ENCODE measurements at regions not wholly inside any gene's neighbourhood (a gene's known extent, or its start where the extent isn't known, plus 50 kb on each side); places are given as distances from the start of the nearest gene placed in this dataset.

DNA sequence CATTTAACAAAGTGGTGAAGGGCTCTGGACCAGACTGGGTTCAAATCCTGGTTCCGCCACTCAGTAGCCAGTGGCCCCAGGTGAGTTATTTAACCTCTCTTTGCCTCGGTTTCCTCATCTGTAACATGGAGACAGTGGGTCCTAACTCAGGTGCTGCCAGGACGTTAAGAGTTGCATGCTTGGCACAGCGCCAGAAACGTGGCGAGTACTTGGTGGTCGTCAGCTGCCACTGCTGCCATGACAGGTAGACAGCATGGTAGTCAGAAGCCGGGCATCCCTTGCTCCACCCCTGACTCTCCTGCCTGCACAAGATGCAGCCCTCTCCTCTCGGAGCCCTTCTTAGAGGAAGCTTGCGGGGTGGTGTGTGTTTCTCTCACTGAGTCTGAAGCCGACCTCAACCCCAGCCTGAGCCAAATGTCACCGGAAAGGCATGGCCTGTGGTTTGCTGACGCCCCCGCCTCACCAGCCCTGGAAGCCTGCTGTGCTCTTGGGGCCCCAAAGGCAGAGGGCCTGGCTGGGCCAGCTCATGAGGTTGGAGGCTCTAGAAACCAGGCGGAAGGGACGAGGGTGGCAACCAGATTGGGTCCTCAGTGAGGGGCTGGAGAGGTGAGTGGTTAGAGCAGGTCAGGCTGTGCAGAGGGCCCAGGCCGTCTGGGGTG, 160.8 kb upstream of the TLE3 start:
- Histone ChIP-seq H3K27me3 (ENCODE audit: insufficient read depth, low read length) (no peaks in the 10 kb centered on the region), H3K9ac (ENCODE audit: low read depth, low read length) (no peak overlapping the region), H3K9me3 (ENCODE audit: insufficient read depth, low read depth, low read length) (no peaks in the 10 kb centered on the region), H3K4me3 (ENCODE audit: low read length) (no peak overlapping the region), H3K36me3 (ENCODE audit: insufficient read depth, low read length) (no peaks in the 10 kb centered on the region), H3K27ac (ENCODE audit: low read depth, low read length) (no peak overlapping the region), H3K4me1 (ENCODE audit: insufficient read depth, low read length) (peaks cover 1% of the 10 kb centered on the region; the same call in 1 of the 2 replicates)
- 91% methylated on average over 17 of the region's 17 CpGs for WGBS

- WGBS = 90% methylated on average over 8 of the region's 8 CpGs
- Histone ChIP-seq H3K27me3 (ENCODE audit: insufficient read depth, low read length) (no peaks in the 10 kb centered on the region), H3K4me3 (ENCODE audit: low read length) (no peak overlapping the region), H3K36me3 (ENCODE audit: insufficient read depth, low read length) (no peaks in the 10 kb centered on the region), H3K27ac (ENCODE audit: low read depth, low read length) (no peak overlapping the region), H3K4me1 (ENCODE audit: insufficient read depth, low read length) (no peaks in the 10 kb centered on the region), H3K9me3 (ENCODE audit: insufficient read depth, low read depth, low read length) (no peaks in the 10 kb centered on the region), H3K9ac (ENCODE audit: low read depth, low read length) (no peak overlapping the region)
Measured at GRCh38 chr15:70257573-70258248, 160.0 kb upstream of the TLE3 start.

- Histone ChIP-seq H3K27ac (ENCODE audit: low read depth, low read length) (no peak overlapping the region), H3K4me3 (ENCODE audit: low read length) (no peak overlapping the region), H3K27me3 (ENCODE audit: insufficient read depth, low read length) (no peaks in the 10 kb centered on the region), H3K36me3 (ENCODE audit: insufficient read depth, low read length) (no peaks in the 10 kb centered on the region), H3K4me1 (ENCODE audit: insufficient read depth, low read length) (no peaks in the 10 kb centered on the region), H3K9ac (ENCODE audit: low read depth, low read length) (no peak overlapping the region), H3K9me3 (ENCODE audit: insufficient read depth, low read depth, low read length) (no peaks in the 10 kb centered on the region)
- 93% methylated on average over 4 of the region's 4 CpGs for WGBS
Measured at GRCh38 chr15:70257047-70257446, 159.3 kb upstream of the TLE3 start.

DNA sequence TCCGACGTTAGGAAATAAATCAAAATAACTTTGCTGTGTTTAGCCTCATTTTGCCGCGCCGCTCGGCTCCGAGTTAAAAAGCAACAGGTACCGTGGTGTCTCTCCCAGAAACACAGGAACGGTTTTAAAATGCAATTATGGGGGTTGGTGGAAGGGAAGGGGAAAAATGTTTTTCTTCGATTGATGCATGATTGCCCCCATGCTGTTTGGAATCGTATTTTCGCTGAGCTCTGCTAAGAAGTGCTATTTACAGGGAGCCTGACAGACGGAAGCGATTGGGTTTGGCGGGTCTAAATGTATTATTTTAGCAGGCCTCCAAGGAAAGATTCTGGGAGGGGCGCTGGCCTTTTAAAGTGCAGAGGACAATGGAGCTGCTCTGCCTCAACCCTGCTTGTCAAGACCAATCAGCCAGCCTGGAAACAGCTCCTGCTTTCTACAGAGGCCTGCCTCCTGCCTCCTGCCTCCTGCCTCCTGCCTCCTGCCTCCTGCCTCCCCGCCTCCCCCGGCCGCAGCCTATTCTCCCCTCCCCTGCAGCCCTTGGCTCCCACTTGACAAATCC, 156.7 kb upstream of the TLE3 start:
- Histone ChIP-seq H3K4me1 (ENCODE audit: insufficient read depth, low read length) (peaks cover 2% of the 10 kb centered on the region; the same call in 1 of the 2 replicates), H3K27me3 (ENCODE audit: insufficient read depth, low read length) (no peaks in the 10 kb centered on the region), H3K9ac (ENCODE audit: low read depth, low read length) (no peak overlapping the region), H3K4me3 (ENCODE audit: low read length) (no peak overlapping the region), H3K36me3 (ENCODE audit: insufficient read depth, low read length) (no peaks in the 10 kb centered on the region), H3K27ac (ENCODE audit: low read depth, low read length) (no peak overlapping the region), H3K9me3 (ENCODE audit: insufficient read depth, low read depth, low read length) (no peaks in the 10 kb centered on the region)
- 86% methylated on average over 19 of the region's 19 CpGs for WGBS

GRCh38 chr15:70253461-70254156, 155.9 kb upstream of the TLE3 start:
- Histone ChIP-seq H3K27ac (ENCODE audit: low read depth, low read length) (no peak overlapping the region), H3K4me3 (ENCODE audit: low read length) (no peak overlapping the region), H3K9me3 (ENCODE audit: insufficient read depth, low read depth, low read length) (no peaks in the 10 kb centered on the region), H3K36me3 (ENCODE audit: insufficient read depth, low read length) (no peaks in the 10 kb centered on the region), H3K9ac (ENCODE audit: low read depth, low read length) (no peak overlapping the region), H3K27me3 (ENCODE audit: insufficient read depth, low read length) (no peaks in the 10 kb centered on the region), H3K4me1 (ENCODE audit: insufficient read depth, low read length) (peaks cover 5% of the 10 kb centered on the region)
- WGBS = 94% methylated on average over 11 of the region's 11 CpGs

DNA sequence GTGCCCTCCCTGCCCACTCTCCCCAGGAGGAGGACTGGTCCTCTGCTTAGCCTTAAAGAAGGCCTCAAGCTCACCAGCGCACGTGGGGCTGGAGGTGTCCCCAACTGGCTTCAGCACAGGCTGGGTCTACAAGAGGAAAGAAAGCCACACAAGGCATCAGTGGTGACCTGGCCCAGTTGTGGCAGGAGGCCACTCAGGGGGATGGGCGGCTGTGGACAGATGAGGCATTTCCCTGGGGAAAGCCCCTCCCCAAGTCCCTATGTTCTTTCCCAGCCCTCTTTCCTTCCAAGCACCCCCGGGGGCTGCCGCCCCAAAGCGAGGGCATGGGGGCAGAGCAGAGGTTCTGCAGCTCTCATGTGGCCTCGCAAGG, 155.2 kb upstream of the TLE3 start:
- H3K4me1 ChIP-seq (ENCODE audit: insufficient read depth, low read length) = peaks cover 11% of the 10 kb centered on the region
- WGBS = 90% methylated on average over 7 of the region's 7 CpGs
- H3K9me3 ChIP-seq (ENCODE audit: insufficient read depth, low read depth, low read length) = no peaks in the 10 kb centered on the region
- no peak overlapping the region for H3K9ac ChIP-seq (ENCODE audit: low read depth, low read length)
- H3K27ac ChIP-seq (ENCODE audit: low read depth, low read length) = no peak overlapping the region
- no peaks in the 10 kb centered on the region for H3K27me3 ChIP-seq (ENCODE audit: insufficient read depth, low read length)
- H3K36me3 ChIP-seq (ENCODE audit: insufficient read depth, low read length) = no peaks in the 10 kb centered on the region
- no peak overlapping the region for H3K4me3 ChIP-seq (ENCODE audit: low read length)

DNA sequence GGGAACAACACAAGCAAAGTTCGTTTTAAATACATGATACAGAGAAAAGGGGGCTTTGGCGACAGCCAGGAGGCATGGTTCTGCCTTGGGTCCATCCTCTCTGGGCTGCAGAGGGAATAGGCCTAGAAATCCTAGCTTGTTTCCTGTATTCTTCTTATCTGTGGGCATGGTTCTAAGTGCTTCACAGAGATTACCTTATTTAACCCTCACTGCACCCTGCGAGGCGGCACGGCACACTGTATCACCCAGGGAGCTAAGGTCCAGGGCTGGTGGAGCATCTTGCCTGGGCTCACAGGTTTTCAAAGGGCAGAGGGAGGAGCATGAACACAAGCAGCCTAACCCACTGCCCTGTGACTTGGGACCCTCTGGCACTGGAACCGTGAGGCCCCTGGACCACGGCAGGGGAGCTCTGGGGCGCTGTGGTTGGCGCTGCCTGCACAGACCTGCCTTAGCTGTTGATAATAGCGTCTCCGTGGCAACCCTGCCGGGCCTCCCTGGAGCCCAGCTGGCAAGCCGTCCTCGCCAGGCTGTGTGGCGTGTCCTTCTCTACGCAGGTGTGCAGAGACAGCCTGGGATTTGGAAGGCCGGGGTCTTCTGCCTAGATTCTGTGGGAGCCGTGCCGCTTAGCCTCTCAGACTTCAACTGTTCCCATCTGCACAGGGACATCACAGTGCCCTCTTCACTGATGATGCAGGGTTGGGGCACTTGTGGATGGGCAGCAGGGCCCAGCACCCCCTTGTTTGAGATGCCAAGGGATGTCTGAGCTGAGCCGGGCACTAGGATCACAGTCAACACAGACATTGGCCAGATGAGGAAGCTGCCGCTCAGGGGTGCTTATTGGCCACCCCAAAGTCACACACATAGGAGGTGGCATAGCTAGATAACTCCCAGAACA, 154.6 kb upstream of the TLE3 start:
- WGBS = 93% methylated on average over 21 of the region's 21 CpGs

GRCh38 chr15:70251246-70251990, 153.7 kb upstream of the TLE3 start:
- no peaks in the 10 kb centered on the region for H3K27me3 ChIP-seq (ENCODE audit: insufficient read depth, low read length)
- peaks cover 11% of the 10 kb centered on the region for H3K4me1 ChIP-seq (ENCODE audit: insufficient read depth, low read length)
- H3K4me3 ChIP-seq (ENCODE audit: low read length) = no peak overlapping the region
- WGBS = 93% methylated on average over 11 of the region's 11 CpGs
- no peak overlapping the region for H3K27ac ChIP-seq (ENCODE audit: low read depth, low read length)
- no peak overlapping the region for H3K9ac ChIP-seq (ENCODE audit: low read depth, low read length)
- no peaks in the 10 kb centered on the region for H3K36me3 ChIP-seq (ENCODE audit: insufficient read depth, low read length)
- H3K9me3 ChIP-seq (ENCODE audit: insufficient read depth, low read depth, low read length) = no peaks in the 10 kb centered on the region

More for the DNA sequence above, 154.6 kb upstream of the TLE3 start:
- H3K27ac ChIP-seq (ENCODE audit: low read depth, low read length) = no peak overlapping the region
- H3K4me1 ChIP-seq (ENCODE audit: insufficient read depth, low read length) = peaks cover 11% of the 10 kb centered on the region
- H3K36me3 ChIP-seq (ENCODE audit: insufficient read depth, low read length) = no peaks in the 10 kb centered on the region
- no peaks in the 10 kb centered on the region for H3K9me3 ChIP-seq (ENCODE audit: insufficient read depth, low read depth, low read length)
- H3K9ac ChIP-seq (ENCODE audit: low read depth, low read length) = no peak overlapping the region
- H3K27me3 ChIP-seq (ENCODE audit: insufficient read depth, low read length) = no peaks in the 10 kb centered on the region
- H3K4me3 ChIP-seq (ENCODE audit: low read length) = no peak overlapping the region

DNA sequence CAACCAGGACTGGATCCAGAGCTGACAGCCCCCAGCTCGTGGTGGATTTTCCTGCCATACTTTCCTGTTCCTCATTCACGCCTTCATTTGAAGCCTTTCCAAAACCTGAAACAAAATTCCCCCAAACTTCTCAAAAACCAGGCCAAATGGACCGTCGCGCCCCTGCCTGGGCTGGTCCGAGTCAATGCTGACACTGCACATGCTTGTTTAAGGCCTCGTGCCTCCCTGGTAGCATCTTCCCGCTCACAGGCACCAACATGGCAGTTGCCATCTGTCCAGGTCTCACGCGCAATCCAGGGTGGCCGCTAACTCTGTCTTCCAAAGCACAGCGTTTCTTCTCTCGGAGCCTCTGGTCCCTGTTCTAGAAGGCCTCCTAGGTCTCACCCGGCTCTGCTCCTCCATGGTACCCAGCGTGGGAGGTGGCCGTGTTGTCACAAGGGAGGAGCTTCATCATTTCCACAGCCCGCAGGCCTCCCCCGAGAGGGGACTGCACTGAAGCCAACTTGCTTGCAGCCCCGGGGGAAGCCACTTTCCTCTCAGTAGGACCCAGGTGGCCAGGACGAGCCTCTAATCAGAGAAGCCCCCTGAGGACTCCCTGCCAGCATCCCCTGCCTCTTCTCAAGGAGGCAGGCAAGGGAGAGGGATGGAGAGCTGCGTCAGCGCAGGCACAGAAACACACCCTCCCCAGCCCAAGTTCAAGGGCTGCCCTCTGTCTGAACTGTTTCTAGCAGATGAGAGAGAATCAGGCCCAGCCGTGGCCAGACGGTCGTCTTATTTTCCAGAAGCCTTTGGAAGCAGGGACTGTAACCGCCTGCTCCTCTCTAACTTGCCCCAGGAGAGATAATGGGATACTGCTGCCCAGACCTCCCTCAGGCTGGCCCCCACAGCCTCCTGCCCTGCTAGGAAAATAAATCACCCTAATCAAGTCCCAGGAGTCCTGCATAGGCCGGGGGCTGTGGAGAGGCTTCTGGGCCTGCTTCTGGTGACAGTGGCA, 152.8 kb upstream of the TLE3 start:
- Histone ChIP-seq H3K27ac (ENCODE audit: low read depth, low read length) (no peak overlapping the region), H3K27me3 (ENCODE audit: insufficient read depth, low read length) (no peaks in the 10 kb centered on the region), H3K36me3 (ENCODE audit: insufficient read depth, low read length) (no peaks in the 10 kb centered on the region), H3K9ac (ENCODE audit: low read depth, low read length) (no peak overlapping the region), H3K4me3 (ENCODE audit: low read length) (no peak overlapping the region), H3K4me1 (ENCODE audit: insufficient read depth, low read length) (peaks cover 11% of the 10 kb centered on the region), H3K9me3 (ENCODE audit: insufficient read depth, low read depth, low read length) (no peaks in the 10 kb centered on the region)
- 92% methylated on average over 27 of the region's 27 CpGs for WGBS
